Astrocyte (in vitro differentiated cells and primary cell): ENCODE measurements at regions not wholly inside any gene's neighbourhood (a gene's known extent, or its start where the extent isn't known, plus 50 kb on each side); places are given as distances from the start of the nearest gene placed in this dataset.
"Not testable (repeated sequence)": the region's sequence is repeated elsewhere in the genome, so short reads cannot be mapped to it uniquely, and the experiment has no call there.

Experiments used
- EZH2 ChIP-seq: IDR thresholded peaks from 2 replicates; pipeline ENCODE4 v1.6.1; 2012; ENCODE audit warnings: mild to moderate bottlenecking, low read length, inconsistent platforms; ENCODE audit not compliant: insufficient read depth
- TF ChIP-seq, protein P1 (sequence below): IDR thresholded peaks from 2 replicates; pipeline ENCODE4 v1.5.1; 2011; ENCODE audit warnings: low read depth, mild to moderate bottlenecking, inconsistent platforms, low read length, moderate library complexity; ENCODE audit not compliant: insufficient read depth

- TF ChIP-seq, protein P1, sequence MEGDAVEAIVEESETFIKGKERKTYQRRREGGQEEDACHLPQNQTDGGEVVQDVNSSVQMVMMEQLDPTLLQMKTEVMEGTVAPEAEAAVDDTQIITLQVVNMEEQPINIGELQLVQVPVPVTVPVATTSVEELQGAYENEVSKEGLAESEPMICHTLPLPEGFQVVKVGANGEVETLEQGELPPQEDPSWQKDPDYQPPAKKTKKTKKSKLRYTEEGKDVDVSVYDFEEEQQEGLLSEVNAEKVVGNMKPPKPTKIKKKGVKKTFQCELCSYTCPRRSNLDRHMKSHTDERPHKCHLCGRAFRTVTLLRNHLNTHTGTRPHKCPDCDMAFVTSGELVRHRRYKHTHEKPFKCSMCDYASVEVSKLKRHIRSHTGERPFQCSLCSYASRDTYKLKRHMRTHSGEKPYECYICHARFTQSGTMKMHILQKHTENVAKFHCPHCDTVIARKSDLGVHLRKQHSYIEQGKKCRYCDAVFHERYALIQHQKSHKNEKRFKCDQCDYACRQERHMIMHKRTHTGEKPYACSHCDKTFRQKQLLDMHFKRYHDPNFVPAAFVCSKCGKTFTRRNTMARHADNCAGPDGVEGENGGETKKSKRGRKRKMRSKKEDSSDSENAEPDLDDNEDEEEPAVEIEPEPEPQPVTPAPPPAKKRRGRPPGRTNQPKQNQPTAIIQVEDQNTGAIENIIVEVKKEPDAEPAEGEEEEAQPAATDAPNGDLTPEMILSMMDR, result not testable (repeated sequence)
- TF ChIP-seq EZH2, result not testable (repeated sequence)
Measured at GRCh38 chr9:135361668-135362067, 117.9 kb upstream of the PPP1R26 start.
